ENCODE measurements at regions not wholly inside any gene's neighbourhood (a gene's known extent, or its start where the extent isn't known, plus 50 kb on each side); places are given as distances from the start of the nearest gene placed in this dataset.

GRCh38 chr14:54197369-54197768, 199.4 kb upstream of the CDKN3 start:
- WGBS (ENCODE audit: low lambda C conversion rate) = 8% methylated on average over 1 of the region's 1 CpG

GRCh38 chr14:54200726-54201125, 196.1 kb upstream of the CDKN3 start:
- ChIA-PET POLR2A (no interaction called here), CTCF (interaction anchor here (2.0 kb wide), 1 partner anchor 26 kb away, joined by 4 read pairs; no protein-coding TSS in a partner anchor)
- Histone ChIP-seq H3F3A (replicated peaks; ENCODE audit: insufficient read depth) (no peaks in the 10 kb centered on the region), H3K4me1 (ENCODE audit: control insufficient read depth in 1 of 2, insufficient read depth in 2 of 2, low read depth in 1 of 2, low read length in 1 of 2) (no peaks in the 10 kb centered on the region), H3K4me2 (no peak overlapping the region), H3K4me3 (ENCODE audit: low read depth in 2 of 2, low read length in 1 of 2) (no peak overlapping the region), H3K27ac (ENCODE audit: low read depth in 2 of 2, low read length in 1 of 2) (no peak overlapping the region), H3K27me3 (ENCODE audit: insufficient read depth) (no peaks in the 10 kb centered on the region), H2AFZ (ENCODE audit: low read depth) (no peak overlapping the region), H3K9ac (no peak overlapping the region), H3K9me3 (no peaks in the 10 kb centered on the region), H4K20me1 (ENCODE audit: insufficient read depth) (no peaks in the 10 kb centered on the region), H3K36me3 (replicated peaks in 1 of 2; ENCODE audit: control insufficient read depth in 1 of 2, insufficient read depth in 2 of 2, low read length in 1 of 2) (no peaks in the 10 kb centered on the region), H3K9me2 (no peaks in the 10 kb centered on the region), H3K79me2 (ENCODE audit: insufficient read depth) (no peaks in the 10 kb centered on the region)
- TF ChIP-seq GATA2 (CRISPR knock-in tag; IDR thresholded peaks at IDR 0.05) = no peak
- no peak for TF ChIP-seq TCF12 (IDR thresholded peaks at IDR 0.05)
- no peak for DNase-seq
- WGBS (ENCODE audit: low lambda C conversion rate) = 47% methylated on average over 2 of the region's 2 CpGs

More at GRCh38 chr14:54197369-54197768, 199.4 kb upstream of the CDKN3 start:
- Histone ChIP-seq H3K9ac (no peak overlapping the region), H3K27ac (ENCODE audit: low read depth in 2 of 2, low read length in 1 of 2) (no peak overlapping the region), H3K9me3 (no peaks in the 10 kb centered on the region), H3K36me3 (replicated peaks in 1 of 2; ENCODE audit: control insufficient read depth in 1 of 2, insufficient read depth in 2 of 2, low read length in 1 of 2) (no peaks in the 10 kb centered on the region), H2AFZ (ENCODE audit: low read depth) (no peak overlapping the region), H3K4me3 (ENCODE audit: low read depth in 2 of 2, low read length in 1 of 2) (no peak overlapping the region), H3K4me2 (no peak overlapping the region), H3F3A (replicated peaks; ENCODE audit: insufficient read depth) (no peaks in the 10 kb centered on the region), H3K4me1 (ENCODE audit: control insufficient read depth in 1 of 2, insufficient read depth in 2 of 2, low read depth in 1 of 2, low read length in 1 of 2) (no peaks in the 10 kb centered on the region), H4K20me1 (ENCODE audit: insufficient read depth) (no peaks in the 10 kb centered on the region), H3K9me2 (no peaks in the 10 kb centered on the region), H3K27me3 (ENCODE audit: insufficient read depth) (no peaks in the 10 kb centered on the region), H3K79me2 (ENCODE audit: insufficient read depth) (no peaks in the 10 kb centered on the region)
- ChIA-PET POLR2A (no interaction called here), CTCF (interaction anchor here (1.0 kb wide), 1 partner anchor 659 kb away, joined by 3 read pairs; no protein-coding TSS in a partner anchor)
- TF ChIP-seq SIN3A (IDR thresholded peaks at IDR 0.05; ENCODE audit: borderline replicate concordance, low read depth, low read length) (no peak), RAD21 (IDR thresholded peaks at IDR 0.05; ENCODE audit: low read length) (no peak), ELF1 (IDR thresholded peaks at IDR 0.05) (no peak), GABPA (IDR thresholded peaks at IDR 0.05; ENCODE audit: low read depth) (no peak), USF2 (IDR thresholded peaks at IDR 0.05; ENCODE audit: borderline replicate concordance, low read depth, low read length) (no peak), USF1 (IDR thresholded peaks at IDR 0.05; ENCODE audit: borderline replicate concordance, low read depth) (no peak), GATA2 (CRISPR knock-in tag; IDR thresholded peaks at IDR 0.05) (no peak), TCF12 (IDR thresholded peaks at IDR 0.05) (no peak), MAX (IDR thresholded peaks at IDR 0.05; ENCODE audit: low read depth) (no peak), FOXJ3 (CRISPR knock-in tag; IDR thresholded peaks at IDR 0.05) (no peak), EP300 (IDR thresholded peaks at IDR 0.05; ENCODE audit: borderline replicate concordance in 1 of 2, low read depth in 1 of 2, low read length in 1 of 2) (no peak), FOXM1 (IDR thresholded peaks at IDR 0.05; ENCODE audit: low read depth) (no peak), CHD2 (IDR thresholded peaks at IDR 0.05; ENCODE audit: low read length, partially characterized antibody) (no peak), SMC3 (IDR thresholded peaks at IDR 0.05; ENCODE audit: low read depth, low read length) (no peak)
- DNase-seq = no peak

All from SK-N-SH (cell line).